Heart left ventricle (tissue), 16 donors: ENCODE measurements at regions not wholly inside any gene's neighbourhood (a gene's known extent, or its start where the extent isn't known, plus 50 kb on each side); places are given as distances from the start of the nearest gene placed in this dataset.

Source experiments
- ATAC-seq, 4 donors: fragments of 200-7000 bp; cut with Tn5 transposase; one replicate each; pipeline ENCODE4 v1.9.1; 2020 to 2022; ENCODE audit warnings: moderate library complexity in 4 of 4, mild to moderate bottlenecking in 3 of 4, moderate number of reproducible peaks in 1 of 4
- DNase-seq, 5 donors: peaks; one replicate each; pipeline ENCODE4 v3.0.0-alpha.2; 2020
- H3K27ac ChIP-seq, 12 donors: fragments of 200-600 bp; sonication (generic) in 4 of 12; one replicate each; pipeline versions ENCODE4 v1.5.0 to v1.8.0; 2016 to 2022; ENCODE audit warnings: mild to moderate bottlenecking in 2 of 12
- H3K27me3 ChIP-seq, 9 donors: fragments of 200-600 bp; sonication (generic) in 2 of 9; one replicate each; pipeline versions ENCODE4 v1.5.1 to v1.8.0; 2016 to 2022; ENCODE audit warnings: mild to moderate bottlenecking in 3 of 9
- H3K36me3 ChIP-seq, 9 donors: fragments of 200-600 bp; sonication (generic) in 2 of 9; one replicate each; pipeline versions ENCODE4 v1.5.0 to v1.8.0; 2018 to 2022; ENCODE audit warnings: mild to moderate bottlenecking in 2 of 9
- H3K4me1 ChIP-seq, 12 donors: fragments of 200-600 bp; sonication (generic) in 4 of 12; one replicate each; pipeline versions ENCODE4 v1.5.0 to v1.8.0; 2016 to 2022; ENCODE audit warnings: mild to moderate bottlenecking in 3 of 12
- H3K4me3 ChIP-seq, 12 donors: fragments of 200-600 bp; sonication (generic) in 4 of 12; one replicate each; pipeline versions ENCODE4 v1.5.0 to v1.8.0; 2017 to 2022; ENCODE audit warnings: mild to moderate bottlenecking in 9 of 12, moderate library complexity in 4 of 12
- H3K9me3 ChIP-seq, 12 donors: fragments of 200-600 bp; sonication (generic) in 4 of 12; one replicate each; pipeline versions ENCODE4 v1.5.0 to v1.8.0; 2016 to 2022; ENCODE audit warnings: mild to moderate bottlenecking in 1 of 12
- CTCF ChIP-seq, 12 donors: fragments of 200-600 bp; sonication (generic) in 4 of 12; IDR thresholded peaks; one replicate each; pipeline versions ENCODE4 v1.5.0 to v1.8.0; 2018 to 2022; ENCODE audit warnings: antibody characterized with exemption in 12 of 12, mild to moderate bottlenecking in 5 of 12
- POLR2A ChIP-seq, 2 donors: fragments of 450-650 bp; IDR thresholded peaks; one replicate each; pipeline ENCODE4 v1.6.1; 2017; ENCODE audit warnings: antibody characterized with exemption in 2 of 2, mild to moderate bottlenecking in 2 of 2, moderate library complexity in 2 of 2
- WGBS, 4 donors: extraction: QIAGEN DNeasy Blood & Tissue Kit in 2 of 4; methylation state at CpG; one replicate each; pipeline versions ENCODE4 v1.1.5 to v1.1.7; 2013 to 2018; 5-methylcytosine and 5-hydroxymethylcytosine counted together
- intact Hi-C, 10 donors: fragments of 100-400 bp; cut with DNase I; formaldehyde crosslinking; loops; one replicate each; pipeline versions ENCODE4 v1.11.1 to v1.14.2; 2022
- donor health status: ischemic (EF 13 %, LVEDD 7.1; RV severe dilation, severe dysfunction).
- donor health status: healthy with polysubstance abuse.
- donor health status: DM: no; HTN: yes; CAD: no.
- donor health status: DM: no; HTN: no; CAD: no.
- donor health status: ischemic (EF 25% LVEDD 6.9; RV normal size, moderate dysfunction).
- donor health status: ischemic (EF 25% LVEDD 5.7; RV mildly dilated, moderate dysfunction).
- donor health status: healthy.
- donor health status: DM: yes; HTN: yes; CAD: no.
- donor health status: ischemic (EF 35%, LVEDD 5.7; RV mildly dilated, moderate dysfunction).
- donor health status: nonischemic (EF 11% LVEDD 7.7; RV severe dilation, severe dysfunction).
- donor health status: DM: yes; HTN: yes; CAD: no.
- donor health status: PGD.
- donor health status: ischemic (EF 29% LVEDD 5.4; RV normal size, mild dysfunction).
- donor health status: nonischemic (EF 23%, LVEDD 6.1; RV moderate dilation, normal function).

GRCh38 chr3:194756791-194757325 lies 71.2 kb downstream of the FAM43A start:
- intact Hi-C loops, result no loop called here
- Histone ChIP-seq H3K4me3 (no peak overlapping the region), H3K36me3 (no peaks in the 10 kb centered on the region), H3K4me1 (peaks cover 0 to 25% (median 8%) of the 10 kb centered on the region in 12 donors), H3K27ac (peak overlapping the region in 7 of 12 donors; percentile 35 to 64 (median 51)), H3K9me3 (no peaks in the 10 kb centered on the region), H3K27me3 (no peaks in the 10 kb centered on the region)
- DNase-seq (peak in 1 of 5 donors; percentile 51), ATAC-seq (peak in 3 of 4 donors; percentile 31 to 69 (median 58))
- no peak for TF ChIP-seq CTCF (IDR thresholded peaks at IDR 0.05)
- TF ChIP-seq POLR2A (IDR thresholded peaks at IDR 0.05), result no peak
- WGBS, 4 donors, result 48 to 69% (median 56%) methylated on average over 8 to 10 of the region's 10 CpGs

GRCh38 chr3:194757647-194758061 lies 72.0 kb downstream of the FAM43A start:
- no peak for DNase-seq
- Histone ChIP-seq H3K4me3 (no peak overlapping the region), H3K4me1 (peaks cover 0 to 25% (median 8%) of the 10 kb centered on the region in 12 donors), H3K36me3 (no peaks in the 10 kb centered on the region), H3K27ac (peak overlapping the region in 4 of 12 donors; percentile 21 to 64 (median 50)), H3K9me3 (no peaks in the 10 kb centered on the region), H3K27me3 (no peaks in the 10 kb centered on the region)
- no peak for TF ChIP-seq CTCF (IDR thresholded peaks at IDR 0.05)
- TF ChIP-seq POLR2A (IDR thresholded peaks at IDR 0.05), result no peak
- peak in 3 of 4 donors; percentile 61 to 67 (median 66) for ATAC-seq
- 25 to 58% (median 40%) methylated on average over 2 of the region's 2 CpGs for WGBS, 4 donors
- intact Hi-C loops, result no loop called here

GRCh38 chr3:194758716-194759115 lies 73.0 kb downstream of the FAM43A start:
- intact Hi-C loops, result no loop called here
- Histone ChIP-seq H3K4me3 (no peak overlapping the region), H3K27ac (no peak overlapping the region), H3K9me3 (no peaks in the 10 kb centered on the region), H3K27me3 (no peaks in the 10 kb centered on the region), H3K4me1 (peaks cover 0 to 25% (median 8%) of the 10 kb centered on the region in 12 donors), H3K36me3 (no peaks in the 10 kb centered on the region)
- DNase-seq (no peak), ATAC-seq (no peak)
- TF ChIP-seq CTCF (IDR thresholded peaks at IDR 0.05), result no peak
- TF ChIP-seq POLR2A (IDR thresholded peaks at IDR 0.05), result no peak
- 88 to 94% (median 91%) methylated on average over 2 of the region's 2 CpGs for WGBS, 4 donors

- peak overlapping the region in 1 of 12 donors; percentile 14 for H3K27ac ChIP-seq
Observed at GRCh38 chr3:194760494-194761137, 74.9 kb downstream of the FAM43A start.

More at GRCh38 chr3:194760494-194761137, 74.9 kb downstream of the FAM43A start:
- Histone ChIP-seq H3K36me3 (no peaks in the 10 kb centered on the region), H3K4me1 (peaks cover 0 to 25% (median 8%) of the 10 kb centered on the region in 12 donors), H3K9me3 (no peaks in the 10 kb centered on the region), H3K27me3 (no peaks in the 10 kb centered on the region), H3K4me3 (no peak overlapping the region)
- intact Hi-C loops, result loop anchor here in 1 of 10 donors (10.0 kb wide), 1 partner anchor 66 kb away; no protein-coding TSS in a partner anchor
- DNase-seq (no peak), ATAC-seq (no peak)
- TF ChIP-seq CTCF (IDR thresholded peaks at IDR 0.05) (no peak), POLR2A (IDR thresholded peaks at IDR 0.05) (no peak)
- WGBS, 4 donors, result 72 to 76% (median 74%) methylated on average over 9 of the region's 9 CpGs
